ENCODE measurements at regions not wholly inside any gene's neighbourhood (a gene's known extent, or its start where the extent isn't known, plus 50 kb on each side); places are given as distances from the start of the nearest gene placed in this dataset.
"Not testable (repeated sequence)": the region's sequence is repeated elsewhere in the genome, so short reads cannot be mapped to it uniquely, and the experiment has no call there.

GRCh38 chr5:25459082-25459481, 814.3 kb upstream of the CDH10 start:
- no peak overlapping the region for H3K4me3 ChIP-seq (ENCODE audit: low read length)
- no peak for DNase-seq (ENCODE audit: low read depth)

GRCh38 chr5:25458628-25459027, 813.9 kb upstream of the CDH10 start:
- peak; percentile 8 for DNase-seq (ENCODE audit: low read depth)
- no peak for TF ChIP-seq CTCF (IDR thresholded peaks at IDR 0.05; ENCODE audit: insufficient read depth, low read depth, low read length, missing control alignments)

More at GRCh38 chr5:25459082-25459481, 814.3 kb upstream of the CDH10 start:
- no peak for TF ChIP-seq CTCF (IDR thresholded peaks at IDR 0.05; ENCODE audit: insufficient read depth, low read depth, low read length, missing control alignments)

GRCh38 chr5:25453500-25453899, 808.7 kb upstream of the CDH10 start:
- no peak for DNase-seq (ENCODE audit: low read depth)
- no peak for TF ChIP-seq CTCF (IDR thresholded peaks at IDR 0.05; ENCODE audit: insufficient read depth, low read depth, low read length, missing control alignments)
- no peak overlapping the region for H3K4me3 ChIP-seq (ENCODE audit: low read length)

More at GRCh38 chr5:25458628-25459027, 813.9 kb upstream of the CDH10 start:
- no peak overlapping the region for H3K4me3 ChIP-seq (ENCODE audit: low read length)

GRCh38 chr5:25451294-25451693, 806.5 kb upstream of the CDH10 start:
- no peak for TF ChIP-seq CTCF (IDR thresholded peaks at IDR 0.05; ENCODE audit: insufficient read depth, low read depth, low read length, missing control alignments)
- no peak for DNase-seq (ENCODE audit: low read depth)
- no peak overlapping the region for H3K4me3 ChIP-seq (ENCODE audit: low read length)

GRCh38 chr5:25448646-25449045, 803.9 kb upstream of the CDH10 start:
- no peak overlapping the region for H3K4me3 ChIP-seq (ENCODE audit: low read length)
- no peak for DNase-seq (ENCODE audit: low read depth)
- TF ChIP-seq CTCF (IDR thresholded peaks at IDR 0.05; ENCODE audit: insufficient read depth, low read depth, low read length, missing control alignments) = no peak

- peak; percentile 15 for DNase-seq (ENCODE audit: low read depth)
- TF ChIP-seq CTCF (IDR thresholded peaks at IDR 0.05; ENCODE audit: insufficient read depth, low read depth, low read length, missing control alignments) = no peak
- no peak overlapping the region for H3K4me3 ChIP-seq (ENCODE audit: low read length)
These were observed 803.4 kb upstream of the CDH10 start for GRCh38 chr5:25448190-25448621.

GRCh38 chr5:25446061-25446420, 801.3 kb upstream of the CDH10 start:
- not testable (repeated sequence) for DNase-seq (ENCODE audit: low read depth); H3K4me3 ChIP-seq (ENCODE audit: low read length)

GRCh38 chr5:25445381-25446060, 800.7 kb upstream of the CDH10 start:
- not testable (repeated sequence) for DNase-seq (ENCODE audit: low read depth)

More at GRCh38 chr5:25445381-25446060, 800.7 kb upstream of the CDH10 start:
- not testable (repeated sequence) for H3K4me3 ChIP-seq (ENCODE audit: low read length)
